BJ (cell line): ENCODE measurements at regions not wholly inside any gene's neighbourhood (a gene's known extent, or its start where the extent isn't known, plus 50 kb on each side); places are given as distances from the start of the nearest gene placed in this dataset.

Experiments used
- CTCF ChIA-PET: fragments of 350-600 bp; formaldehyde crosslinking; extraction: SDS; loops from one replicate; lab custom pipeline; 2021; ENCODE audit warnings: antibody characterized with exemption, inconsistent platforms; lab: Yijun Ruan, JAX
- POLR2A ChIA-PET: fragments of 300-600 bp; sonication (Branson Sonifier 250); formaldehyde crosslinking; extraction: SDS; loops from one replicate; lab custom pipeline; 2021; ENCODE audit warnings: antibody characterized with exemption; lab: Charles Lee
- DNase-seq: peaks from one replicate; pipeline ENCODE4 v3.0.0-alpha.2; 2011; ENCODE audit warnings: low read depth
- H3K27me3 ChIP-seq: 2 replicates; pipeline ENCODE4 v1.6.0; 2011; ENCODE audit warnings: low read length; ENCODE audit not compliant: control insufficient read depth, insufficient read depth
- H3K36me3 ChIP-seq: 2 replicates; pipeline ENCODE4 v1.5.1; 2011; ENCODE audit warnings: low read length; ENCODE audit not compliant: control insufficient read depth, insufficient read depth
- H3K4me3 ChIP-seq: 2 replicates; pipeline ENCODE4 v1.5.1; 2011; ENCODE audit warnings: low read depth, mild to moderate bottlenecking, control low read depth, low read length
- CTCF ChIP-seq: IDR thresholded peaks from 2 replicates; pipeline ENCODE4 v1.5.1; 2011; ENCODE audit warnings: low read depth, mild to moderate bottlenecking, control low read depth, inconsistent platforms, low read length, moderate library complexity; ENCODE audit not compliant: insufficient read depth

- TF ChIP-seq CTCF: no peak
- H3K36me3 ChIP-seq: no peaks in the 10 kb centered on the region
- ChIA-PET POLR2A (no interaction called here), CTCF (no interaction called here)
- no peaks in the 10 kb centered on the region for H3K27me3 ChIP-seq
- no peak for DNase-seq
- H3K4me3 ChIP-seq: no peak overlapping the region
Observed at GRCh38 chr11:106212081-106212480, 134.6 kb downstream of the AASDHPPT start.

GRCh38 chr11:106216281-106216680 lies 138.8 kb downstream of the AASDHPPT start:
- ChIA-PET POLR2A (no interaction called here), CTCF (no interaction called here)
- Histone ChIP-seq H3K4me3 (no peak overlapping the region), H3K36me3 (no peaks in the 10 kb centered on the region), H3K27me3 (no peaks in the 10 kb centered on the region)
- no peak for TF ChIP-seq CTCF
- DNase-seq: no peak

- H3K36me3 ChIP-seq: no peaks in the 10 kb centered on the region
- POLR2A ChIA-PET: no interaction called here
- H3K27me3 ChIP-seq: no peaks in the 10 kb centered on the region
- CTCF ChIA-PET: interaction anchor here (0.8 kb wide), 1 partner anchor 326 kb away, joined by 3 read pairs; no protein-coding TSS in a partner anchor
- no peak for DNase-seq
- TF ChIP-seq CTCF: no peak
- H3K4me3 ChIP-seq: no peak overlapping the region
Observed at GRCh38 chr11:106217456-106217855, 140.0 kb downstream of the AASDHPPT start.

- H3K4me3 ChIP-seq: no peak overlapping the region
- no peaks in the 10 kb centered on the region for H3K27me3 ChIP-seq
- DNase-seq: no peak
- CTCF ChIA-PET: no interaction called here
- POLR2A ChIA-PET: no interaction called here
- no peak for TF ChIP-seq CTCF
- no peaks in the 10 kb centered on the region for H3K36me3 ChIP-seq
Observed at GRCh38 chr11:106218106-106218505, 140.6 kb downstream of the AASDHPPT start.

- no peak overlapping the region for H3K4me3 ChIP-seq
- POLR2A ChIA-PET: no interaction called here
- H3K36me3 ChIP-seq: no peaks in the 10 kb centered on the region
- no peak for TF ChIP-seq CTCF
- H3K27me3 ChIP-seq: no peaks in the 10 kb centered on the region
- CTCF ChIA-PET: no interaction called here
- no peak for DNase-seq
Observed at GRCh38 chr11:106222626-106223025, 145.2 kb downstream of the AASDHPPT start.
